Caco-2 (cell line): ENCODE measurements at regions not wholly inside any gene's neighbourhood (a gene's known extent, or its start where the extent isn't known, plus 50 kb on each side); places are given as distances from the start of the nearest gene placed in this dataset.

ENCODE experiments used
- BruUV-seq: library from RNA; stranded (reverse); fragments of 400-500 nt; replicated peaks from 2 replicates; lab custom pipeline; 2021; lab: Mats Ljungman, UMichigan
- CTCF ChIA-PET: fragments of 300-600 bp; sonication (Branson Sonifier 250); formaldehyde crosslinking; loops from one replicate; lab custom pipeline; 2022; ENCODE audit warnings: antibody characterized with exemption; lab: Charles Lee
- POLR2A ChIA-PET: fragments of 300-600 bp; sonication (Branson Sonifier 250); formaldehyde crosslinking; loops from one replicate; lab custom pipeline; 2022; ENCODE audit warnings: antibody characterized with exemption; lab: Charles Lee
- DNase-seq, 2 experiments: peaks; one replicate each; pipeline versions ENCODE4 v3.0.0 to v3.0.0-alpha.2; 2020 to 2022
- H3K27me3 ChIP-seq: replicated peaks from 2 replicates; pipeline ENCODE4 v1.6.0; 2011; ENCODE audit warnings: low read length; ENCODE audit not compliant: control insufficient read depth, insufficient read depth
- H3K36me3 ChIP-seq: 2 replicates; pipeline ENCODE4 v1.5.1; 2011; ENCODE audit warnings: low read length; ENCODE audit not compliant: control insufficient read depth, insufficient read depth
- H3K4me1 ChIP-seq: fragments of 250-450 bp; sonication (Bioruptor Pico); 2 replicates; pipeline ENCODE4 v1.5.1; 2020; ENCODE audit warnings: mild to moderate bottlenecking
- H3K4me3 ChIP-seq: 2 replicates; pipeline ENCODE4 v1.5.1; 2011; ENCODE audit warnings: low read depth, mild to moderate bottlenecking, control low read depth, low read length
- H3K9me3 ChIP-seq: fragments of 250-450 bp; sonication (Bioruptor Pico); 2 replicates; pipeline ENCODE4 v1.5.1; 2020; ENCODE audit warnings: mild to moderate bottlenecking, moderate library complexity
- H3K27ac Mint-ChIP-seq: one replicate; pipeline ENCODE4 v1.8.0; 2022; ENCODE audit warnings: mixed read lengths; ENCODE audit not compliant: unreplicated experiment
- H3K27me3 Mint-ChIP-seq: one replicate; pipeline ENCODE4 v1.8.0; 2022; ENCODE audit warnings: mixed read lengths; ENCODE audit not compliant: insufficient read depth, unreplicated experiment
- H3K36me3 Mint-ChIP-seq: one replicate; pipeline ENCODE4 v1.8.0; 2022; ENCODE audit warnings: mild to moderate bottlenecking, mixed read lengths; ENCODE audit not compliant: insufficient read depth, unreplicated experiment
- H3K4me1 Mint-ChIP-seq: one replicate; pipeline ENCODE4 v1.8.0; 2022; ENCODE audit warnings: low read depth, mixed read lengths; ENCODE audit not compliant: unreplicated experiment
- H3K4me3 Mint-ChIP-seq: one replicate; pipeline ENCODE4 v1.8.0; 2022; ENCODE audit warnings: mild to moderate bottlenecking, moderate library complexity, mixed read lengths; ENCODE audit not compliant: unreplicated experiment
- H3K9me3 Mint-ChIP-seq: one replicate; pipeline ENCODE4 v1.8.0; 2022; ENCODE audit warnings: mixed read lengths; ENCODE audit not compliant: unreplicated experiment
- CTCF ChIP-seq, 2 experiments: fragments of 200-600 bp in 1 of 2; IDR thresholded peaks; 1 replicate in 1 of 2; 2 replicates in 1 of 2; pipeline versions ENCODE4 v1.5.1 to v1.8.0; 2011 to 2022; ENCODE audit warnings: antibody characterized with exemption in 1 of 2, control low read depth in 1 of 2, inconsistent platforms in 1 of 2, low read depth in 1 of 2, low read length in 1 of 2, mild to moderate bottlenecking in 1 of 2, moderate library complexity in 1 of 2; ENCODE audit not compliant: insufficient read depth in 1 of 2, severe bottlenecking in 1 of 2, unreplicated experiment in 1 of 2
- intact Hi-C: fragments of 100-400 bp; cut with micrococcal nuclease; formaldehyde crosslinking; loops from one replicate; pipeline ENCODE4 v1.10.0; 2022; ENCODE audit not compliant: unreplicated experiment

GRCh38 chr6:147802459-147802858 lies 294.0 kb downstream of the SAMD5 start:
- H3K4me3 ChIP-seq: no peak overlapping the region
- peaks cover 7% of the 10 kb centered on the region for H3K4me1 Mint-ChIP-seq
- no peaks in the 10 kb centered on the region for H3K9me3 ChIP-seq
- TF ChIP-seq CTCF (IDR thresholded peaks at IDR 0.05; ENCODE audit: insufficient read depth in 1 of 2, low read depth in 1 of 2, low read length in 1 of 2, severe bottlenecking in 1 of 2, unreplicated experiment in 1 of 2): no peak
- H3K36me3 Mint-ChIP-seq: no peaks in the 10 kb centered on the region
- BruUV-seq: no TSS peak
- H3K27ac Mint-ChIP-seq: no peak overlapping the region
- no peak overlapping the region for H3K4me3 Mint-ChIP-seq
- no peaks in the 10 kb centered on the region for H3K27me3 ChIP-seq
- H3K36me3 ChIP-seq: no peaks in the 10 kb centered on the region
- intact Hi-C loops: loop anchor here (10.0 kb wide), 1 partner anchor 298 kb away; the partner anchor contains the start of gene SAMD5
- no peaks in the 10 kb centered on the region for H3K27me3 Mint-ChIP-seq
- DNase-seq: no peak
- peaks cover 10% of the 10 kb centered on the region for H3K9me3 Mint-ChIP-seq
- H3K4me1 ChIP-seq: 0 out of 2 replicates have a peak, but pooled peaks cover 7% of the 10 kb centered on the region
- ChIA-PET CTCF (no interaction called here), POLR2A (no interaction called here)

GRCh38 chr6:147805155-147805554 lies 296.7 kb downstream of the SAMD5 start:
- 0 out of 2 replicates have a peak, but pooled peaks cover 7% of the 10 kb centered on the region for H3K4me1 ChIP-seq
- no peaks in the 10 kb centered on the region for H3K36me3 Mint-ChIP-seq

GRCh38 chr6:147806697-147807096 lies 298.2 kb downstream of the SAMD5 start:
- CTCF ChIA-PET: no interaction called here
- no TSS peak for BruUV-seq
- intact Hi-C loops: loop anchor here (10.0 kb wide), 1 partner anchor 302 kb away; the partner anchor contains the start of gene SAMD5
- Mint-ChIP-seq H3K36me3 (no peaks in the 10 kb centered on the region), H3K4me3 (no peak overlapping the region), H3K27ac (no peak overlapping the region), H3K9me3 (peaks cover 10% of the 10 kb centered on the region), H3K27me3 (no peaks in the 10 kb centered on the region), H3K4me1 (peaks cover 7% of the 10 kb centered on the region)
- no peaks in the 10 kb centered on the region for H3K36me3 ChIP-seq
- H3K4me3 ChIP-seq: no peak overlapping the region
- H3K9me3 ChIP-seq: no peaks in the 10 kb centered on the region
- DNase-seq: no peak
- H3K4me1 ChIP-seq: 0 out of 2 replicates have a peak, but pooled peaks cover 7% of the 10 kb centered on the region
- no peaks in the 10 kb centered on the region for H3K27me3 ChIP-seq
- TF ChIP-seq CTCF (IDR thresholded peaks at IDR 0.05; ENCODE audit: insufficient read depth in 1 of 2, low read depth in 1 of 2, low read length in 1 of 2, severe bottlenecking in 1 of 2, unreplicated experiment in 1 of 2): no peak
- POLR2A ChIA-PET: no interaction called here

More at GRCh38 chr6:147805155-147805554, 296.7 kb downstream of the SAMD5 start:
- intact Hi-C loops: loop anchor here (10.0 kb wide), 1 partner anchor 300 kb away; the partner anchor contains the start of gene SAMD5
- POLR2A ChIA-PET: no interaction called here
- Mint-ChIP-seq H3K9me3 (peaks cover 10% of the 10 kb centered on the region), H3K4me1 (peaks cover 7% of the 10 kb centered on the region), H3K27ac (no peak overlapping the region), H3K27me3 (no peaks in the 10 kb centered on the region), H3K4me3 (no peak overlapping the region)
- no peak for DNase-seq
- H3K27me3 ChIP-seq: no peaks in the 10 kb centered on the region
- no peak overlapping the region for H3K4me3 ChIP-seq
- H3K9me3 ChIP-seq: no peaks in the 10 kb centered on the region
- CTCF ChIA-PET: no interaction called here
- no peaks in the 10 kb centered on the region for H3K36me3 ChIP-seq
- TF ChIP-seq CTCF (IDR thresholded peaks at IDR 0.05; ENCODE audit: insufficient read depth in 1 of 2, low read depth in 1 of 2, low read length in 1 of 2, severe bottlenecking in 1 of 2, unreplicated experiment in 1 of 2): no peak
- BruUV-seq: no TSS peak
